ENCODE measurements at regions not wholly inside any gene's neighbourhood (a gene's known extent, or its start where the extent isn't known, plus 50 kb on each side); places are given as distances from the start of the nearest gene placed in this dataset.

GRCh38 chr1:110763149-110763548, 88.4 kb upstream of the KCNA3 start:
- no peak for DNase-seq

GRCh38 chr1:110760321-110760720, 85.6 kb upstream of the KCNA3 start:
- DNase-seq, result no peak

- DNase-seq, result peak; percentile 93
Observed at GRCh38 chr1:110756506-110756905, 81.8 kb upstream of the KCNA3 start.

- no peak for DNase-seq
Observed at GRCh38 chr1:110752941-110753725, 78.4 kb upstream of the KCNA3 start.

GRCh38 chr1:110750562-110750961, 75.8 kb upstream of the KCNA3 start:
- DNase-seq, result no peak

- no peak for DNase-seq
Observed at GRCh38 chr1:110749960-110750359, 75.2 kb upstream of the KCNA3 start.

GRCh38 chr1:110746644-110747259, 72.0 kb upstream of the KCNA3 start:
- DNase-seq, result no peak

GRCh38 chr1:110743397-110743796, 68.7 kb upstream of the KCNA3 start:
- no peak for DNase-seq

- no peak for DNase-seq
Observed at GRCh38 chr1:110736900-110737605, 62.3 kb upstream of the KCNA3 start.

GRCh38 chr1:110734133-110734680, 59.5 kb upstream of the KCNA3 start:
- peak; percentile 34 for DNase-seq

GRCh38 chr1:110731529-110731928, 56.8 kb upstream of the KCNA3 start:
- DNase-seq, result no peak

GRCh38 chr1:110728388-110729001, 53.8 kb upstream of the KCNA3 start:
- no peak for DNase-seq

- DNase-seq, result no peak
Observed at GRCh38 chr1:110727246-110727645, 52.5 kb upstream of the KCNA3 start.

- DNase-seq, result no peak
Observed at GRCh38 chr1:110726755-110727154, 52.0 kb upstream of the KCNA3 start.

Measured in NCI-H446 treated with DMSO at 0.1 percent for 48 hours (cell line).